H9 (cell line): ENCODE measurements at regions not wholly inside any gene's neighbourhood (a gene's known extent, or its start where the extent isn't known, plus 50 kb on each side); places are given as distances from the start of the nearest gene placed in this dataset.

Experiments used
- DNase-seq: peaks from one replicate; pipeline ENCODE4 v3.0.0-alpha.2; 2017
- H2AFZ ChIP-seq: one replicate; pipeline ENCODE4 v1.6.1; 2013; ENCODE audit warnings: mild to moderate bottlenecking, low read length, control low read depth, moderate library complexity
- H2AK5ac ChIP-seq: 2 replicates; pipeline ENCODE4 v1.6.1; 2013; ENCODE audit warnings: low read length, control low read depth, mixed read lengths; ENCODE audit not compliant: insufficient read length
- H2BK120ac ChIP-seq: one replicate; pipeline ENCODE4 v1.6.1; 2013; ENCODE audit warnings: low read depth, mild to moderate bottlenecking, low read length, control low read depth, inconsistent platforms; ENCODE audit not compliant: poor library complexity, severe bottlenecking
- H2BK12ac ChIP-seq: 2 replicates; pipeline ENCODE4 v1.6.1; 2013; ENCODE audit warnings: low read length, control low read depth, mixed read lengths, low read depth; ENCODE audit not compliant: insufficient read length
- H2BK15ac ChIP-seq: 2 replicates; pipeline ENCODE4 v1.6.1; 2013; ENCODE audit warnings: low read depth, low read length, control low read depth
- H2BK20ac ChIP-seq: one replicate; pipeline ENCODE4 v1.6.1; 2013; ENCODE audit warnings: low read depth, mild to moderate bottlenecking, low read length, control low read depth, inconsistent platforms; ENCODE audit not compliant: poor library complexity, severe bottlenecking
- H2BK5ac ChIP-seq: 2 replicates; pipeline ENCODE4 v1.6.1; 2013; ENCODE audit warnings: low read length, control low read depth, mixed read lengths; ENCODE audit not compliant: insufficient read length
- H3K14ac ChIP-seq: 2 replicates; pipeline ENCODE4 v1.6.1; 2013; ENCODE audit warnings: low read length, control low read depth; ENCODE audit not compliant: insufficient read depth
- H3K18ac ChIP-seq: 2 replicates; pipeline ENCODE4 v1.6.1; 2013; ENCODE audit warnings: low read depth, mild to moderate bottlenecking, mixed read lengths, low read length, control low read depth; ENCODE audit not compliant: insufficient read length
- H3K23ac ChIP-seq: 2 replicates; pipeline ENCODE4 v1.6.1; 2013; ENCODE audit warnings: low read length, control low read depth, mixed read lengths, low read depth; ENCODE audit not compliant: insufficient read length
- H3K23me2 ChIP-seq: 2 replicates; pipeline ENCODE4 v1.6.1; 2013; ENCODE audit warnings: low read depth, mild to moderate bottlenecking, mixed read lengths, low read length, control low read depth; ENCODE audit not compliant: insufficient read length, poor library complexity, severe bottlenecking
- H3K27ac ChIP-seq: 2 replicates; pipeline ENCODE4 v1.5.1; 2013; ENCODE audit warnings: low read length, control low read depth, mixed read lengths, low read depth; ENCODE audit not compliant: insufficient read length
- H3K27me3 ChIP-seq: 2 replicates; pipeline ENCODE4 v1.6.1; 2013; ENCODE audit warnings: low read length, control low read depth, inconsistent platforms; ENCODE audit not compliant: insufficient read depth
- H3K4ac ChIP-seq: 2 replicates; pipeline ENCODE4 v1.6.1; 2013; ENCODE audit warnings: low read depth, mild to moderate bottlenecking, control low read depth, inconsistent platforms, low read length, moderate library complexity
- H3K4me1 ChIP-seq: 2 replicates; pipeline ENCODE4 v1.6.1; 2013; ENCODE audit warnings: low read length, control low read depth, inconsistent platforms; ENCODE audit not compliant: insufficient read depth
- H3K4me2 ChIP-seq: 2 replicates; pipeline ENCODE4 v1.6.1; 2013; ENCODE audit warnings: low read length, control low read depth, mixed read lengths; ENCODE audit not compliant: insufficient read length, insufficient read depth
- H3K56ac ChIP-seq: 2 replicates; pipeline ENCODE4 v1.6.1; 2013; ENCODE audit warnings: low read depth, mild to moderate bottlenecking, mixed read lengths, low read length, control low read depth; ENCODE audit not compliant: insufficient read length
- H3K79me1 ChIP-seq: 2 replicates; pipeline ENCODE4 v1.6.1; 2013; ENCODE audit warnings: low read depth, mild to moderate bottlenecking, moderate library complexity, low read length, control low read depth, inconsistent platforms; ENCODE audit not compliant: insufficient read depth, poor library complexity, severe bottlenecking
- H3K79me2 ChIP-seq: 2 replicates; pipeline ENCODE4 v1.6.1; 2013; ENCODE audit warnings: low read length, control low read depth, inconsistent platforms; ENCODE audit not compliant: insufficient read depth
- H3K9ac ChIP-seq: 2 replicates; pipeline ENCODE4 v1.6.1; 2013; ENCODE audit warnings: low read length, control low read depth, mixed read lengths; ENCODE audit not compliant: insufficient read length; ENCODE audit errors: extremely low read depth
- H3K9me3 ChIP-seq: one replicate; pipeline ENCODE4 v1.6.1; 2013; ENCODE audit warnings: low read depth, low read length, inconsistent platforms; ENCODE audit not compliant: control insufficient read depth
- H3T11ph ChIP-seq: one replicate; pipeline ENCODE4 v1.6.1; 2013; ENCODE audit warnings: mild to moderate bottlenecking, low read length, control low read depth, inconsistent platforms
- H4K20me1 ChIP-seq: one replicate; pipeline ENCODE4 v1.6.1; 2013; ENCODE audit not compliant: control insufficient read depth, insufficient read length, insufficient read depth
- H4K5ac ChIP-seq: 2 replicates; pipeline ENCODE4 v1.6.1; 2013; ENCODE audit warnings: low read depth, mild to moderate bottlenecking, mixed read lengths, low read length, control low read depth; ENCODE audit not compliant: insufficient read length
- H4K8ac ChIP-seq: replicated peaks from 2 replicates; pipeline ENCODE4 v1.6.1; 2013; ENCODE audit warnings: low read length, control low read depth, mixed read lengths, low read depth; ENCODE audit not compliant: insufficient read length
- H4K91ac ChIP-seq: 2 replicates; pipeline ENCODE4 v1.6.1; 2013; ENCODE audit warnings: low read depth, mild to moderate bottlenecking, moderate library complexity, mixed read lengths, low read length, control low read depth; ENCODE audit not compliant: insufficient read length
- H3K27ac Mint-ChIP-seq, 3 experiments: 2 replicates in 2 of 3; 3 replicates in 1 of 3; pipeline ENCODE4 v1.8.0; 2020 to 2021; ENCODE audit warnings: mixed read lengths in 3 of 3, mild to moderate bottlenecking in 1 of 3, moderate library complexity in 1 of 3
- H3K27me3 Mint-ChIP-seq: 2 replicates; pipeline ENCODE4 v1.8.0; 2021; ENCODE audit warnings: low read depth, mild to moderate bottlenecking, moderate library complexity, mixed read lengths
- H3K36me3 Mint-ChIP-seq, 3 experiments: 2 replicates in 2 of 3; 3 replicates in 1 of 3; pipeline ENCODE4 v1.8.0; 2020 to 2021; ENCODE audit warnings: low read depth in 3 of 3, mixed read lengths in 3 of 3; ENCODE audit not compliant: insufficient read depth in 1 of 3
- H3K4me1 Mint-ChIP-seq, 2 experiments: 2 replicates each; pipeline ENCODE4 v1.8.0; 2020; ENCODE audit warnings: mixed read lengths in 2 of 2
- H3K4me3 Mint-ChIP-seq, 2 experiments: 2 replicates in 1 of 2; 3 replicates in 1 of 2; pipeline ENCODE4 v1.8.0; 2020 to 2021; ENCODE audit warnings: mild to moderate bottlenecking in 2 of 2, mixed read lengths in 2 of 2, moderate library complexity in 1 of 2
- H3K9me3 Mint-ChIP-seq, 2 experiments: 2 replicates in 1 of 2; 3 replicates in 1 of 2; pipeline ENCODE4 v1.8.0; 2020; ENCODE audit warnings: mild to moderate bottlenecking in 2 of 2, mixed read lengths in 2 of 2, moderate library complexity in 1 of 2
- CTCF ChIP-seq: fragments of 200-600 bp; sonication (generic); conservative IDR thresholded peaks from 3 replicates; pipeline ENCODE4 v1.8.0; 2021; ENCODE audit warnings: antibody characterized with exemption, mild to moderate bottlenecking
- WGBS: extraction: QIAGEN DNeasy Blood & Tissue Kit; methylation state at CpG from one replicate; pipeline ENCODE4 v1.1.7; 2013; ENCODE audit warnings: missing lambda C conversion rate, low lambda C conversion rate, mixed read lengths; ENCODE audit not compliant: insufficient read length; ENCODE audit errors: extremely low coverage; 5-methylcytosine and 5-hydroxymethylcytosine counted together

- Mint-ChIP-seq H3K36me3 (no peaks in the 10 kb centered on the region; a peak in 1 of 7 replicates), H3K27ac (no peak overlapping the region)
Observed at GRCh38 chr7:130939321-130940095, 205.5 kb upstream of the KLF14 start.

More at GRCh38 chr7:130939321-130940095, 205.5 kb upstream of the KLF14 start:
- peaks cover 2% of the 10 kb centered on the region; the same call in 1 of the 2 replicates for H3K4me1 ChIP-seq
- no peak overlapping the region for H4K91ac ChIP-seq
- Mint-ChIP-seq H3K4me1 (peaks cover 27 to 35% of the 10 kb centered on the region in 2 experiments), H3K27me3 (no peaks in the 10 kb centered on the region), H3K4me3 (no peak overlapping the region), H3K9me3 (no peaks in the 10 kb centered on the region)
- H3K79me2 ChIP-seq, result no peaks in the 10 kb centered on the region
- H3K9me3 ChIP-seq, result no peaks in the 10 kb centered on the region
- no peak overlapping the region for H2BK20ac ChIP-seq
- no peaks in the 10 kb centered on the region for H3K27me3 ChIP-seq
- no peak overlapping the region for H2BK15ac ChIP-seq
- no peak overlapping the region for H2AK5ac ChIP-seq
- no peak for DNase-seq
- no CpG with 5 or more reads among the region's 3 CpGs for WGBS
- H2BK5ac ChIP-seq, result no peak overlapping the region
- no peaks in the 10 kb centered on the region for H3K23me2 ChIP-seq
- no peak overlapping the region for H2AFZ ChIP-seq
- H4K5ac ChIP-seq, result no peak overlapping the region
- no peak overlapping the region for H3K18ac ChIP-seq
- H3K9ac ChIP-seq, result no peak overlapping the region
- no peak overlapping the region for H4K8ac ChIP-seq
- H3K56ac ChIP-seq, result no peak overlapping the region
- H3K23ac ChIP-seq, result no peak overlapping the region
- H3K4ac ChIP-seq, result no peak overlapping the region
- H3T11ph ChIP-seq, result no peak overlapping the region
- H3K4me2 ChIP-seq, result no peak overlapping the region
- H3K27ac ChIP-seq, result no peak overlapping the region
- H2BK12ac ChIP-seq, result no peak overlapping the region
- H3K79me1 ChIP-seq, result no peaks in the 10 kb centered on the region
- H3K14ac ChIP-seq, result no peak overlapping the region
- H2BK120ac ChIP-seq, result no peak overlapping the region
- no peak for TF ChIP-seq CTCF
- no peaks in the 10 kb centered on the region for H4K20me1 ChIP-seq
